Glutamatergic neuron (in vitro differentiated cells): ENCODE measurements at regions not wholly inside any gene's neighbourhood (a gene's known extent, or its start where the extent isn't known, plus 50 kb on each side); places are given as distances from the start of the nearest gene placed in this dataset.

Experiments
- DNase-seq: peaks from one replicate; pipeline ENCODE4 v3.0.0; 2022
- H3K27ac Mint-ChIP-seq: one replicate; pipeline ENCODE4 v1.8.0; 2020; ENCODE audit warnings: mild to moderate bottlenecking, mixed read lengths, inconsistent platforms; ENCODE audit not compliant: unreplicated experiment
- H3K27me3 Mint-ChIP-seq: one replicate; pipeline ENCODE4 v1.8.0; 2020; ENCODE audit warnings: mild to moderate bottlenecking, moderate library complexity, mixed read lengths, inconsistent platforms; ENCODE audit not compliant: unreplicated experiment
- H3K36me3 Mint-ChIP-seq: one replicate; pipeline ENCODE4 v1.8.0; 2020; ENCODE audit warnings: mild to moderate bottlenecking, mixed read lengths, inconsistent platforms; ENCODE audit not compliant: unreplicated experiment
- H3K4me1 Mint-ChIP-seq: one replicate; pipeline ENCODE4 v1.8.0; 2020; ENCODE audit warnings: mild to moderate bottlenecking, low read depth, mixed read lengths, inconsistent platforms; ENCODE audit not compliant: unreplicated experiment
- H3K4me3 Mint-ChIP-seq: one replicate; pipeline ENCODE4 v1.8.0; 2020; ENCODE audit warnings: mild to moderate bottlenecking, mixed read lengths, inconsistent platforms; ENCODE audit not compliant: unreplicated experiment
- H3K9me3 Mint-ChIP-seq: one replicate; pipeline ENCODE4 v1.8.0; 2020; ENCODE audit warnings: mild to moderate bottlenecking, moderate library complexity, mixed read lengths, inconsistent platforms; ENCODE audit not compliant: unreplicated experiment
- CTCF ChIP-seq: fragments of 200-600 bp; sonication (generic); IDR thresholded peaks from one replicate; pipeline ENCODE4 v1.5.0; 2021; ENCODE audit not compliant: partially characterized antibody, unreplicated experiment

- no peak overlapping the region for H3K4me3 Mint-ChIP-seq
- H3K4me1 Mint-ChIP-seq: no peaks in the 10 kb centered on the region
- H3K27ac Mint-ChIP-seq: no peak overlapping the region
These were observed 463.0 kb downstream of the EPHA3 start for GRCh38 chr3:89570465-89570864.

GRCh38 chr3:89571298-89571697, 463.9 kb downstream of the EPHA3 start:
- no peak for DNase-seq
- no peak for TF ChIP-seq CTCF
- Mint-ChIP-seq H3K4me3 (no peak overlapping the region), H3K9me3 (peaks cover 3% of the 10 kb centered on the region), H3K36me3 (peaks cover 11% of the 10 kb centered on the region), H3K4me1 (peaks cover 2% of the 10 kb centered on the region), H3K27ac (no peak overlapping the region), H3K27me3 (peaks cover 3% of the 10 kb centered on the region)

More at GRCh38 chr3:89570465-89570864, 463.0 kb downstream of the EPHA3 start:
- no peak for DNase-seq
- Mint-ChIP-seq H3K9me3 (peaks cover 3% of the 10 kb centered on the region), H3K27me3 (peaks cover 3% of the 10 kb centered on the region), H3K36me3 (peaks cover 11% of the 10 kb centered on the region)
- no peak for TF ChIP-seq CTCF

- Mint-ChIP-seq H3K27me3 (peaks cover 3% of the 10 kb centered on the region), H3K9me3 (peaks cover 3% of the 10 kb centered on the region)
These were observed 464.3 kb downstream of the EPHA3 start for GRCh38 chr3:89571707-89572106.

GRCh38 chr3:89572261-89572660, 464.8 kb downstream of the EPHA3 start:
- peaks cover 6% of the 10 kb centered on the region for H3K36me3 Mint-ChIP-seq
- H3K4me3 Mint-ChIP-seq: no peak overlapping the region
- peaks cover 3% of the 10 kb centered on the region for H3K27me3 Mint-ChIP-seq
- peaks cover 4% of the 10 kb centered on the region for H3K4me1 Mint-ChIP-seq
- peaks cover 3% of the 10 kb centered on the region for H3K9me3 Mint-ChIP-seq
- no peak overlapping the region for H3K27ac Mint-ChIP-seq
- no peak for TF ChIP-seq CTCF
- no peak for DNase-seq

More at GRCh38 chr3:89571707-89572106, 464.3 kb downstream of the EPHA3 start:
- DNase-seq: peak; percentile 26
- no peak for TF ChIP-seq CTCF
- Mint-ChIP-seq H3K36me3 (peaks cover 9% of the 10 kb centered on the region), H3K4me1 (peaks cover 4% of the 10 kb centered on the region), H3K4me3 (no peak overlapping the region), H3K27ac (no peak overlapping the region)

GRCh38 chr3:89576417-89576816, 469.0 kb downstream of the EPHA3 start:
- TF ChIP-seq CTCF: no peak
- Mint-ChIP-seq H3K36me3 (no peaks in the 10 kb centered on the region), H3K27me3 (no peaks in the 10 kb centered on the region), H3K4me3 (no peak overlapping the region), H3K4me1 (peaks cover 7% of the 10 kb centered on the region), H3K27ac (no peak overlapping the region), H3K9me3 (peaks cover 2% of the 10 kb centered on the region)
- no peak for DNase-seq
